ENCODE measurements at regions not wholly inside any gene's neighbourhood (a gene's known extent, or its start where the extent isn't known, plus 50 kb on each side); places are given as distances from the start of the nearest gene placed in this dataset.

- TF ChIP-seq CTCF (conservative IDR thresholded peaks at IDR 0.05; ENCODE audit: low read depth, low read length) (no peak), EZH2 (IDR thresholded peaks at IDR 0.05; ENCODE audit: borderline replicate concordance, low read depth, low read length, poor library complexity, severe bottlenecking) (no peak)
Measured at GRCh38 chr2:41940745-41941063, 107.1 kb upstream of the PKDCC start.

All from A673 (cell line).